ENCODE measurements at regions not wholly inside any gene's neighbourhood (a gene's known extent, or its start where the extent isn't known, plus 50 kb on each side); places are given as distances from the start of the nearest gene placed in this dataset.
"Not testable (repeated sequence)": the region's sequence is repeated elsewhere in the genome, so short reads cannot be mapped to it uniquely, and the experiment has no call there.

GRCh38 chrX:45986081-45986480, 559.1 kb downstream of the ZNF674 start (continued):
- TF ChIP-seq ZNF48 (tag by site-specific recombination; IDR thresholded peaks at IDR 0.05) (no peak), ZNF621 (tag by site-specific recombination; IDR thresholded peaks at IDR 0.05) (no peak), PRDM1 (tag by site-specific recombination; IDR thresholded peaks at IDR 0.05) (no peak), ZSCAN4 (tag by site-specific recombination; IDR thresholded peaks at IDR 0.05) (no peak), ZNF518A (tag by site-specific recombination; conservative IDR thresholded peaks at IDR 0.05; ENCODE audit: low read depth) (no peak), ZNF2 (tag by site-specific recombination; IDR thresholded peaks at IDR 0.05) (no peak), ZNF148 (tag by site-specific recombination; IDR thresholded peaks at IDR 0.05; ENCODE audit: borderline replicate concordance) (no peak), ZNF138 (tag by site-specific recombination; IDR thresholded peaks at IDR 0.05; ENCODE audit: borderline replicate concordance) (no peak)

- H3K27ac ChIP-seq (ENCODE audit: extremely low read depth, low read depth, low read length); H3K4me3 ChIP-seq (ENCODE audit: low read depth, low read length); H3K9me3 ChIP-seq (ENCODE audit: control insufficient read depth, insufficient read depth, low read depth, low read length); CTCF ChIA-PET; POLR2A ChIA-PET; H3K4me1 ChIP-seq (ENCODE audit: control insufficient read depth, insufficient read depth, low read length); H3K36me3 ChIP-seq (ENCODE audit: control insufficient read depth in 2 of 2, insufficient read depth in 1 of 2, low read length in 2 of 2): not testable (repeated sequence)
- peak; percentile 68 for TF ChIP-seq ZNF146 (tag by site-specific recombination; IDR thresholded peaks at IDR 0.05)
Measured at GRCh38 chrX:45982958-45983727, 562.1 kb downstream of the ZNF674 start.

- Histone ChIP-seq H3K4me3 (ENCODE audit: low read depth, low read length) (no peak overlapping the region), H3K36me3 (ENCODE audit: control insufficient read depth in 2 of 2, insufficient read depth in 1 of 2, low read length in 2 of 2) (no peaks in the 10 kb centered on the region), H3K4me1 (ENCODE audit: control insufficient read depth, insufficient read depth, low read length) (no peaks in the 10 kb centered on the region), H3K27ac (ENCODE audit: extremely low read depth, low read depth, low read length) (no peak overlapping the region), H3K9me3 (ENCODE audit: control insufficient read depth, insufficient read depth, low read depth, low read length) (no peaks in the 10 kb centered on the region)
- CTCF ChIA-PET, result no interaction called here
- POLR2A ChIA-PET, result no interaction called here
- TF ChIP-seq ZNF473 (tag by site-specific recombination; IDR thresholded peaks at IDR 0.05) (no peak), ZNF747 (tag by site-specific recombination; IDR thresholded peaks at IDR 0.05) (no peak), PRDM6 (tag by site-specific recombination; IDR thresholded peaks at IDR 0.05) (no peak), ZBTB26 (tag by site-specific recombination; optimal IDR thresholded peaks at IDR 0.05) (no peak), TCF7L2 (IDR thresholded peaks at IDR 0.05; ENCODE audit: borderline replicate concordance, low read depth, low read length) (no peak), KLF9 (tag by site-specific recombination; IDR thresholded peaks at IDR 0.05; ENCODE audit: low read depth) (no peak), ZSCAN18 (tag by site-specific recombination; IDR thresholded peaks at IDR 0.05) (no peak), ZNF10 (tag by site-specific recombination; IDR thresholded peaks at IDR 0.05) (no peak), PRDM1 (tag by site-specific recombination; IDR thresholded peaks at IDR 0.05) (no peak)
Measured at GRCh38 chrX:45980726-45981125, 564.5 kb downstream of the ZNF674 start.

Data from HEK293 (cell line).